HG02884 (cell line): ENCODE measurements at regions not wholly inside any gene's neighbourhood (a gene's known extent, or its start where the extent isn't known, plus 50 kb on each side); places are given as distances from the start of the nearest gene placed in this dataset.
"Not testable (repeated sequence)": the region's sequence is repeated elsewhere in the genome, so short reads cannot be mapped to it uniquely, and the experiment has no call there.

Experiments used
- ATAC-seq: cut with Tn5 transposase; IDR thresholded peaks from one replicate; pipeline ENCODE4 v1.9.1; 2021; ENCODE audit warnings: mild to moderate bottlenecking, moderate library complexity; ENCODE audit not compliant: unreplicated experiment

DNA sequence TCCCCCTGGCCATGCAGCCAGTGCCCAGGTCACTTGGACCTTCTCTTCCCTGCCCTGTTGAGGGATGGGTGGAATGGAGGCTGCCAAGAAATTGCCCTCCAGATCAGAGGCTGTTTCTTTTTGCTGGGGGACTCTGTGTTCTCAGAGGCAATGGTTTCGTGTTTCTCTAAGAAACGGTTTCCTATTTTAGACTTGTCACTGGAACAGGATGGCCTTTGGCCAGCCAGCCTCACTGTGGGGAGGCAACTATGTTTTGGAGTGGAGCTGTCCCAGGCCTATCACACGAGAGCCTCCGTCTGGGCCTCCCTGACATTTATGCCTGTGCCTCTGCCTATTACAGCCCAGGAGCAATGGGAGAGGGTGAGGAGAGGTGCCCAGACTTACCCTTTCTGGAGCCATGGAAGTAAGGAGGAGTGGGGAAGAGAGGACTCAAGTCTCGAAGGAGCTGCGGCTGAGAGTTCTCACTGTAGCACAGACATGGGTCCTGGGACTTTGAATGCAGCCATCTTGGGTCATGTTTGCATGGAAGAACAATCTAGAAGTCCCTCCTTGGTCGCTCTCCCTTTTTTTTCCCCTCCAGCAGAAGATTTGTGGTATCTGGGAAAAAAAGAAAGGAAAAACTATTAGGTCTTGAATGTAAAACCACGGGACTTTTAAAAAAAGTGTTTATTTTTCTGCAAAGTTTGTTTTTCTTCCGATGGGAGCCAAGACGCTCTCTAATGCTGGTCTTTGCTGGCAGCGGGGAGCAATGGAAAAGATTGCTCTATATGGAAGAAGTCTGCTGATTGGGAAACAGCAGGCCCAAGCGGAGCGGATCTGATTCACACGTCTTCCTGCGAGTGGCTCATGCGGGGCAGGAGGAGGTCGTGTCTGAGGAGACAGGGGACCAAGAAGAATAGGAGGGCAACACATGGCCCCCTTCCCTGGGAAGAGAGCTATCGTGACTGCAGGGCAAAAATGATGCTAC lies 219.2 kb downstream of the FOXD2 start:
- ATAC-seq = no peak

DNA sequence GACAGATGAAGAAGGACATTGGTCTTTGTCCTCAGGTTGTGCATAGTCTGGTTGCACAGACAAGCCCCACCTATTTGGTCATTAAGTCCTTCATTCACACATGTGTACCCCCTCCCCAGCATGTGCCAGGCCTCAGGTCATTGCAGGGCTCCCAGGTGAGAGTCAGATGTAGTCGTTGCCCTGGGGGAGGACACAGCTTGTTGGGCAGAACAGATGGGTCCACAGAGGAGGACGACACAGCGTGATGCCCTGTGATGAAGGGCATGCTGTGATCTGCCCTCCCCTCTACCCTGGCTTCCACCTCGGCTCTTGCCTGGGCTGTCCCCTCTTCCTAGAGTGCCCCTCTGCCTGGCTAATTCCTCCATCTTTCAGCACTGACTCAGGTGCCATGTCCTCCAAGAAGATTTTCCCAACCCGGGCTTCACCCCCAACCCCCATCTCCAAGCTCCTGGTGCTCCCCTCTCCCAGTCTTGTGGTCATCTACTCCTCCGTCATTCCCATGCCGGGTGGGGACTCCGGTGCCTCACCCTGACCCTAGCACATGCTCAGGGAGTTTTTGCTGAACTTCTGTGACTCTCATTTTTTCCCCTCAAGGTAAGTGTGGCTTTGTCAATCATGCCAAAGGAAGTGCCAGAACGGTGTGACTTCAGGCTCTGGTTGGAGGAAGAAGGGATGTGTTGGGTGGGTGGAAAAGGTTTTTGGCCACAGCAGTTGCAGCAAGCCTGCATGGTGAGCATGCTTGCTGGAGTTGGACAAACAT lies 220.5 kb downstream of the FOXD2 start:
- ATAC-seq = no peak

DNA sequence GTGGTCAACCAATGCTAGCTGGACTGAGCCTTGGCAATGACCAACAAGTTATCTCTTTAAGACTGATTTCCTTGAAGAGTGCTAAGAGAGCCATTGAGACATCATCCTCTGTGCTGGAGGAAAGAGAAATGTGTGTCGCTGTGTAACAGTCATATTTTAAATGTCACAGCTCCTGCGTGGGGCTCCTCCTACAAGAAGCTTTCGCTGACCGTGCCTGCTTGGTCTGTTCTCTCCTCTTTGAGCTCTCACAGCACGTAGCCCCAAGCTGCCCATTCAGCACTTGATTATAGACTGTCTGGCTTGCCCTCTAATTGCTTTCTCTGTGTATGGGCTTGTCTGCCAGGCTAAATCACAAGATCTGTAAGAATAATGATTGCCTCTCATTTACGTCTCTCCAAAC lies 221.3 kb downstream of the FOXD2 start:
- no peak for ATAC-seq

DNA sequence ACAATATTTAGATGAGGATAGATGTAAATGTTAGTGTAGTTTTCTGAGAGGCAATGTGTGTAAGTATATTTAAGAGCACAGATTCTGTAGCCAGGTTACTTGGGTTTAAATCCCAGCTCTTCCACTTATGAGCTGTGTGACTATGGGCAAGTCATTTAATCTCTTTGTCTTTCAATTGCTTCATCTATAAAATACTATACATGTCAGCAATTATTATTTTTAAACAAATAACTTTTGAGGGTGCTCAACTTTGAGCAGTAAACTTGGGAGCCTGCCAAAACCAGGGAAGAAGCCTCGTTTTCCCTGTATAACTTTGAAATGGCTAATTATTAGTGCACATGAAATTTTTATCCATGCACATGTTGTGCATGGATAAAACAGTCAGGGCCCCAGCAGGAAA lies 222.8 kb downstream of the FOXD2 start:
- no peak for ATAC-seq

DNA sequence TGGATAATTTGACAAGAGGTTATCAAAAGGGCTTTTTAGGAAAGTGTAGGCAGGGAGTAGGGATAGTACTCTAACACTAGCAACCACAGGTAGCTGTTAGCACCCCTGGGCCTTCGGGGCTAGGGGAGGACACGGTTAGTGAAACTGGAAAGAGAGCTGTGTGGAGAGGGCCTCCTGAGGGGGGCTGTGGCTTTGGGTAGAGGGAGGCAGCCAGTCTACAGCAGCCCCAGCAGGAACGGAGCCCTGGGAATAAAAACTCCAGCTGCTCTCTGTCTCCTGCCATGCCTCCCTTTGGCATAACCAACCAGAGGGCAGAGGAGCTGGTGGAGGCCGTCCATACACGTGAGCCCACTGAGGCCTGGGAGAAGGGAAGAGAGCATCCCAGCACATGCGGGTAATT lies 223.2 kb downstream of the FOXD2 start:
- no peak for ATAC-seq

DNA sequence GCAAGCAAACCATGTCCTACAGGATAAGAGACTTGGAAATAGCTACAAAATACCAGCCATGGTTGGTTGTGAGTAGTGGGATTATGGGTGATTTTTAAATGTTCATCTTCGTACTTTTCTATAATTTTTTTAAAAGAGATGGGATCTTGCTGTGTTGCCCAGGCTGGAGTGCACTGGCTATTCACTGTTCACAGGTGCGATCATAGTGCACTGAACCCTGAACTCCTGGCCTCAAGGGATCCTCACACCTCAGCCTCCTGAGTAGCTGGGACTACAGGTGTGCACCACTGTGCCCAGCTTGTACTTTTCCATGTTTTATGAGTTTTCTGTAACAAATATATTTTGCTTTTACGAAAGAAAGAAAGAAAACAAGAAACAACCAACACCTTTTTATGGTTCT lies 224.2 kb downstream of the FOXD2 start:
- no peak for ATAC-seq

DNA sequence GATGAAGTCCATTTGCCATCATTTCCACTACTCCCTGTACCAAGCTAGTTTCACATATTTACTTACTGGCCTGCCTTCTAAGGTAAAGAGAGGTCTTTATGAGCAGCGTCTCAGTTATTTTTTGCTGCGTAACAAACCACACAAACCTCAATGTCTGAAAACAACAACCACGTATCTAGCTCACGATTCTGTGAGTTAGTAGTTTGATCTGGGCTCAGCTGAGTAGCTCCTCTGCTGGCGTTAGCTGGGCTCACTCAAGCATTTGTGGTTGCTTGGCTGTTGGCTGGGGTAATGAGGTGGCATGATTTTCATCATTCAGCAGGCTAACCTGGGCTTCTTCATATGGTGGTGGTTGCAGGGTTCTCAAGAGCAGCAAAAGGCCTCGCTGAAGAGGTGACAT lies 225.4 kb downstream of the FOXD2 start:
- no peak for ATAC-seq

DNA sequence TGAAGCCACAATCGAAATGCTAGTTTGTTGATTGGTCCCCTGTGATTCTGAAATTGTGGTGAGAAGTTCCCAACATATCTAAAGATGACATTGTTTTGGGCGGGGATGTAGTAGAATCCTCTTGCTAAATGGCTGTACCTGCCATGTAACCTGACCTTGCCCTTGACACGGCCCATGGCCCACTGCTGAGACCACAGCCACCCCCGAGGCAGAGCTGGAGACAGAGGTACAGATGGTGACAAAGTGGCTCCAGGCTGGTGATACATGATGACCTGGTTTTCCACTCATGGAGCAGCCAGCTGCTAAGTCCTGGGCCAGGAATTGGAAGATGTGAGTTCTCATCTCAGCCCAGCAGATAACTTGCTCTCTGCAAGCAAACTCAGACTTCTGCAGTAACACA lies 226.5 kb downstream of the FOXD2 start:
- ATAC-seq = no peak

DNA sequence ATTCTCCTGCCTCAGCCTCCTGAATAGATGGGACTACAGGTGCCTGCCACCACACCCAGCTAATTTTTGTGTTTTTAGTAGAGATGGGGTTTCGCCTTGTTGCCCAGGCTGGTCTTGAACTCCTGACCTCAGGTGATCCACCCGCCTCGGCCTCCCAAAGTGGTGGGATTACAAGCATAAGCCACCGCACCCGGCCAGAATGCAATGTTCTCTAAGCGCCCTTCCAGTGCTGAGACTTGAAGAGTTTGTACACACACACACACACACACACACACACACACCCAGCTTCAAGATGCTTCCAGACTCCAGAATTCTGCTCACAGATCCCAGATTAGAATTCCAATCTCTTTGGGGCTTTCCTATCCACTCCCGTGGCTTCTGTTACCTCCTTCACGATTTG lies 227.1 kb downstream of the FOXD2 start:
- not testable (repeated sequence) for ATAC-seq

DNA sequence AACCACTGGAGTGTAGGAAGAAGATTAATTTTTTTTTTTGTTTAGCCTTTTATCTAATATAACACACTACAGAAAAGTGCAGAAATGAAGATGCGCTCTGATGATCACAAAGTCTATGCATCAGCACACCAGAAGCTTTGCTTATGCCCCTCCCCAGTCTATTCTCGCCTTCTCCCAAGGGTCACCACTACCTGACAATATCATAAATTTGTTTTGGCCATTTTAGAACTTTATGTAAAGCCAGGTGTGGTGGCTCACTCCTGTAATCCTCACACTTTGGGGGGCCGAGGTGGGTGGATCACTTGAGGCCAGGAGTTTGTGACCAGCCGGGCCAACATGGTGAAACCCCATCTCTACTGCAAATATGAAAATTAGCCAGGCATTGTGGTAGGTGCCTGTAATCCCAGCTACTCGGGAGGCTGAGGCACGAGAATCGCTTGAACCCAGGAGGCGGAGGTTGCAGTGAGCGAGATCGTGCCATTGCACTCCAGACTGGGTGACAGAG lies 231.3 kb downstream of the FOXD2 start:
- ATAC-seq = no peak

DNA sequence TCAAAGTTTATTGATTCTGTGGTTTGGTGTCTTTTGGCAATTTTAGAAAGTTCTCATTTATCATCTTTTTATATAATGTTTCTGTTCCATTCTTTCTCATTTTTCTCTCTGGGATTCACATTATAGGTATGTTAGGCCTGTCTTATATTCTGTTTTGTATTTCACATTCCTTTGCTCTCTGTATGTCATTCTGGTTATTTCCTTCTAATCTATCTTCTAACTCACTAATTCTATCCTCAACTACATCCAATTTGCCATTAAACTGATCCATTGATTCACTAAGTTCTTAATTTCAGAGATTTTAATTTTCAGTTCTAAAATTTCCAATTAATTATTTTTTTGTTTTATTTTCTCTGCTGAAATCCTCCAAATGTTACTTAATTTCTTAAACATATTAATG lies 234.8 kb downstream of the FOXD2 start:
- ATAC-seq = no peak

DNA sequence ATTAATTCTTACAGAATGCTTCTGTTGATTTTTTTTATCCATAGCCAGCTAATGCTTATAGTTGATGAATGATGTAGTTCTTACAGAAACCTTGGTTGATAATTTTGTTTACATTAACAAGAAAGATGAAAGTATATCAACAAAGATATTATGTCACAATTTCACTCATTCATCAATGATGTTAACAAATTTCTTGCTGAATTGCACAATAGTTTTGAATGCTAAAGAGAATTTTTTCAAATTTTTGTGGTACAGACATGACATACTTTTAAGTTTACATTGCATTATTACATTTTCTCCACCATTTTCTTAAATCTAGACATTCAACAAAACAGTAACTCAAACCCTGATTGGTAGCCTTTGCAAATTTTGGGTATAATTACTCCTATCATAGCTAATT lies 236.3 kb downstream of the FOXD2 start:
- no peak for ATAC-seq

DNA sequence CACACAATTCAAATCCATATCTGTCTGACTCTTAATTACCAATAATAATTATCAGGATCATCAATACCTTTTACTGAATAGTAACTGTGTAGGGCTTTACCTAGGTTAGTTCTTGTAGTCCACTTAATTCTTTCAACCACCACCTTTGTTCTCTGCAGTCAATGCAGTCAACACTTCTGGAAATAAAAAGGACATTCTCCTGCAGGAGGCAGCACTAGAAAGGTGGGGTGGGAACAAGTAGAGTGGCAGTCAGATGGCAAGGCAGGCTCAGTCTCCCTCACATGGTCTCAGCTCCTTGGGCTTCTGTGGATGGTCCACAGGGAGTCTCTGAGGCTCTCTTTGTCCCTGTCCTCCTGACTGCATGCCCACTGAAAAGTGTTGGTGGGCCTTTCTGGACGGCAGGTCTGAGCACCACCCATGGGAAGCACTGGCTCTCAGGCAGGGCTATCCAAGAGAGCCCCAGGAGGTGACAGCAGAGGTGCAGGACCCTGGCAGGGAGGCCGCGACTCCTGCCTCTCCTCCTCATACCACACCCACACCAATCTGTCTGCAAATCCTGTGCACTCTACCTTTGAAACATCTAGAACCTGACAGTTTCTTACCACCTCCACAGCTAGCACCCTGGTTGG lies 237.3 kb downstream of the FOXD2 start:
- ATAC-seq = no peak

DNA sequence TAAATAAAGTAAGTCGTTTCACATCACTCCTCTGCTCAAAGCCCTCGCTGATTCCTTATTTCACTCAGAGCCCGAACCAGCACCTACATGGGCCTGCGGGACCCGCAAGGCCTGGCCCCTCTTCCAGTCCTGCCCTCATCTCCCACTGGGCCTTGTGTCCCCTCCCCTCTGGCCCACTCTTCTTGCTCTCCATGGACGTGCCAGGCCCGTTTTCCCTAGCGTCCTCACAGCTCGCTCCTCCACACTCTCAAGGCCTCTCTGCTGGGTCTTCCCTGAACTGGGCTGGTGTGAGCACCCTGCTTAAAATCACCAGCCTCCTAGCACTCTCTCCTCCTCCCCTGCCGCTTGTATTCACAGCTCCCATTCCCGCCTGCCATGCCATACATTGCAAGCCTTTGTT lies 237.9 kb downstream of the FOXD2 start:
- no peak for ATAC-seq

DNA sequence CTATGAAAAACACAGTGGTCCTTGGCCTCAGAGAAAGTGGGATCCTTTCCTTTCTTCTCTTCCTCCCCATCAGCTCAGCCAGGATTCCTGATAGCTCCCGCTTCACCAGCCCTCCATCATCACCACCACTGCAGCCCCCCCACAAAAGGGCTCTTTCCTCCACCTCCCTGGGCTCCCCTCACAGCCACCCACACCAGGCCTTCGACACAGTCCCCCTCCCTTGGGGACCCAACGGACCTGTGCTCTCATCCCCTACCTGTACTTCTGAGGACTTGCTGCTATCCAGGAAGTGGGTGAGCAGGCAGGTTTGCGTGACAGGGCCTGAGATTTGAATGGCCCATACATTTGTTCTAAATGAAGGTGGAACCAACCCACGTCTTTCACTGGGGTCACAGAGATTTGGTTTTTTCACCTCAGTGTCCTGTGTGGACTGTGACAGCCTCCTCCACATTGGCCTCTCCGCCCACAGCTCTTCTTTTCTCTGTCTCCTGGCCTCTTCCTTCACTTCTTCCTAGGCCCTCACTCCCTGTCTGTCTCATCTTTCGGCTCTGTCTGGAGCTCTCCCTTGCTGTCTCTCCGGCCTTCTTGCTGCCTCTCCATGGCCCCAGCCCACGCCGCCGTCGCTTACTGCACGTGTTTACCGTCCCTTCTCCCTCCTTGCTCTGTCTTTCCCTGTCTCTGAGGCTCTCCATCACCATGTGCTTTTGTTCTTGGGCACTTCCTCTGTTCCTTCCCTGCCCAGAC lies 238.6 kb downstream of the FOXD2 start:
- ATAC-seq = no peak

DNA sequence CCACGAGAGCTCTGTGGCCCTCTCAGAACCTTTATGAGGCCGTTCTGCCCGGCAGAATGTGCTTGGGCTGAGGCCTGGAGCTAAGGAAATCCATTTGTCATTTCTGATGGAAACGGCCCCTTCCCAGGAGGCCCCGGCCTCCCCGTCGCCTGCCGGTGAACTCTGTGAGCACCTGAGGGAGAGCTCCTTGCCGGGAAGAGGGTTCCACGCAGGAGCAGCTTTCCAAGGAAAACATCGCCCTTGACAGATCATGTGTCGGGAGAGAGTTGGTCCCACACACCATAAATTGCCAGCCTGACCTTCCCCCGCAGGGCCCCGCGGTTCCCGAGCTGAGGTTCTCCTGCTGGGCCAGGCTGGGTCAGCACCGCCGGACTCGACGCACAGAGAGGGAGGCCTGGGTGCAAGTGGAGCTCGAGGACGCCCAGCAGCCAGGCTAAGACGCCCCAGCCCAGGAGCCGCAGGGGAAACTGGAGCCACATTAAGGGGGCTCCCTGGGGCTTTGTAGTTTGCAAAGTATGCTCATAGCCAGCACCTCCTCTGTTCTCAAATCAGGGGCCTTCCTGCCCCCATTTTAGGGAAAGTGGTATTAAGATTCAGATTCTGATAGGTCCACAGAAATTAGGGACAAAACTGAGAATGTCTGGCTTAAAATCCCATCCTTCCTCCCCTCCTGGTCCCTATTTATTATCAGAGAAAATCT lies 239.5 kb downstream of the FOXD2 start:
- no peak for ATAC-seq

DNA sequence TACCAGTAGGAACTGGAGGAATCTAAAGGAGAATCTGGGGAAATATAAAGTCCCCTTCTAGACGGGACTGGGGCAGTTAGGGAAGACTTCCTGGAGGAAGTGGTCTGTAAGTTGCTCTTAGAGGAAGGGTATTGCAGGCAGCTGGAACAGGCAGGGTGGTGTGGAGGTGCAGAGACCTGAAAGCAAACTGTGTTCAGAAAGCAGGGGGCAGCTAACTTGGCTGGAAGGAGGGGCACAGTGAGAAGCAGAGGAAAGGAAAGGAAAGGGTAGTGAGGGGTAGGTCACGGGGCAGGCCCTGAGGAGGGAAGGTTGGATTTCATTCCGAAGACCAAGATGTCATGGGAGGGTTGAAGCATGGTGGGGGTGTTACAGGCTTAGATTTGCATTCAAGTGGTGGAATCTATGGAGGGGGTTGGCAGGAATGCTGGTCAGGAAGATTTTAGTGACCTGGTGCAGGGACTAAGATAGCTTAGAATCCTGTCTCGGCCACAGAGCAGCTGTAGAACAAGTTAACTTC lies 240.7 kb downstream of the FOXD2 start:
- ATAC-seq = no peak

DNA sequence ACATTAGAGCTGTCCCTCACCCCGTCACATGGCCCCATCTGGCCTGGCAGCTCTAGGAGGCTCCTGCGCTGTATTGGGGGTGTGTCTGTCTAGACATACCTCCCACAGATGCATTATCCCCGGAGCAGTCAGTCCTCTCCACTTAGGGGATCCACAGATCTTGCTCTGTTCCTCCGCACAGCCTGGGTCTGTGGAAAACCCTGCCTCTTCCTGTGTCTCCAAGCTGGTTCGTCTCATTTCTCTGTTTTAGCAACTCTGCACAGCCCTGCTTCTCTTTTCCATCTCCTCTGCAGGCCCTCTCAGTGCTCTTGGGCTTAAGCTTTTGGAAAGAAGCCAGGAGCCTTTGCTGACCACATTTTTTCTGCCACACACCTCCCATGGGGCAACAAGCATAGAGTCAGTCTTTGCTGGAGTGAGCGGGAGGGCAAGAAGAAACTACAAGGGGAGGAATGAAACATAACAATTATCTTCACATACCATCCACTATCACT lies 241.5 kb downstream of the FOXD2 start:
- ATAC-seq = no peak

DNA sequence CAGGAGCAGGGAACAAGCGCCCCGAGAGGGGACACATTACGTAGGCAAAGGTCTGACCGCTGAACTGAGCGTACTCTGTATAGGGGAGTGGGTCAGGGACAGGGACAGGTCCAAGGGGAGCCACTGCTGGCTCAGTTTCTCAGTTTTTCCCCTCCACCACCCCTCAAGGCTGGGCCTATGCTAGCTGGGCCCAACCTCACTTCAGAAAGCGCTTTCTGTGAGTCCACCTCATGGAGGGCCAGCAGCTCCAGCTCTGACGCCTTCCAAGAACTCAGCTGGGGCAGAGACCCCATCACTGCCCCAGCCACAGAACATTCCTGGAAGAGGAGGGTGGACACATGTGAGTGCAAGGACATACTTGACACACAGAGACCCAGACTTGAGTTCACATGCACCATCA lies 242.0 kb downstream of the FOXD2 start:
- no peak for ATAC-seq
